Loucy (cell line): ENCODE measurements at regions not wholly inside any gene's neighbourhood (a gene's known extent, or its start where the extent isn't known, plus 50 kb on each side); places are given as distances from the start of the nearest gene placed in this dataset.
A peak's percentile ranks its signal among the peaks of the same experiment; 100 is the strongest.

ENCODE experiments used
- H2AFZ ChIP-seq: fragments of 200-600 bp; sonication (generic); 2 replicates; pipeline ENCODE4 v1.6.0; 2016; ENCODE audit warnings: antibody characterized with exemption, mild to moderate bottlenecking, low read length, moderate library complexity
- H3F3A ChIP-seq: fragments of 200-600 bp; 2 replicates; pipeline ENCODE4 v1.6.0; 2016; ENCODE audit warnings: antibody characterized with exemption, low read depth, mild to moderate bottlenecking
- H3K27me3 ChIP-seq: fragments of 200-600 bp; sonication (generic); 2 replicates; pipeline ENCODE4 v1.6.1; 2014; ENCODE audit warnings: low read length, mild to moderate bottlenecking; ENCODE audit not compliant: insufficient read depth, poor library complexity, severe bottlenecking
- H3K36me3 ChIP-seq: fragments of 200-600 bp; sonication (generic); 2 replicates; pipeline ENCODE4 v1.6.1; 2016; ENCODE audit warnings: low read length; ENCODE audit not compliant: insufficient read depth
- H3K4me1 ChIP-seq: fragments of 200-600 bp; sonication (generic); 2 replicates; pipeline ENCODE4 v1.5.1; 2014; ENCODE audit warnings: low read length, mild to moderate bottlenecking; ENCODE audit not compliant: insufficient read depth, poor library complexity, severe bottlenecking
- H3K4me2 ChIP-seq: fragments of 200-600 bp; sonication (generic); 2 replicates; pipeline ENCODE4 v1.6.0; 2014; ENCODE audit warnings: antibody characterized with exemption, low read length, low read depth, mild to moderate bottlenecking; ENCODE audit not compliant: poor library complexity, severe bottlenecking
- H3K4me3 ChIP-seq: fragments of 200-600 bp; sonication (generic); 2 replicates; pipeline ENCODE4 v1.5.1; 2014; ENCODE audit warnings: low read length, mild to moderate bottlenecking, mixed read lengths; ENCODE audit not compliant: poor library complexity, severe bottlenecking
- H3K79me2 ChIP-seq: fragments of 200-600 bp; sonication (generic); 2 replicates; pipeline ENCODE4 v1.6.1; 2014; ENCODE audit warnings: low read length; ENCODE audit not compliant: insufficient read depth
- H3K9ac ChIP-seq: fragments of 200-600 bp; sonication (generic); 2 replicates; pipeline ENCODE4 v1.6.0; 2014; ENCODE audit warnings: mild to moderate bottlenecking, low read depth, low read length, moderate library complexity; ENCODE audit not compliant: poor library complexity, severe bottlenecking
- H3K9me2 ChIP-seq: fragments of 200-600 bp; sonication (generic); replicated peaks from 2 replicates; pipeline ENCODE4 v1.6.1; 2016; ENCODE audit warnings: low read depth, low read length, mixed read lengths
- H3K9me3 ChIP-seq: fragments of 200-600 bp; sonication (generic); 2 replicates; pipeline ENCODE4 v1.6.1; 2014; ENCODE audit warnings: mild to moderate bottlenecking, antibody characterized with exemption, low read length, low read depth; ENCODE audit not compliant: insufficient read depth
- H4K20me1 ChIP-seq: fragments of 200-600 bp; sonication (generic); 2 replicates; pipeline ENCODE4 v1.6.0; 2014; ENCODE audit warnings: antibody characterized with exemption, low read length, mild to moderate bottlenecking; ENCODE audit not compliant: insufficient read depth, poor library complexity, severe bottlenecking
- EZH2phosphoT487 ChIP-seq: fragments of 200-600 bp; IDR thresholded peaks from 2 replicates; pipeline ENCODE4 v1.6.1; 2018; ENCODE audit warnings: antibody characterized with exemption, mild to moderate bottlenecking, moderate library complexity, borderline replicate concordance
- TF ChIP-seq, protein P1 (sequence below): fragments of 200-600 bp; sonication (generic); conservative IDR thresholded peaks from 2 replicates; pipeline ENCODE4 v1.5.1; 2014; ENCODE audit warnings: mild to moderate bottlenecking, antibody characterized with exemption, low read length

DNA sequence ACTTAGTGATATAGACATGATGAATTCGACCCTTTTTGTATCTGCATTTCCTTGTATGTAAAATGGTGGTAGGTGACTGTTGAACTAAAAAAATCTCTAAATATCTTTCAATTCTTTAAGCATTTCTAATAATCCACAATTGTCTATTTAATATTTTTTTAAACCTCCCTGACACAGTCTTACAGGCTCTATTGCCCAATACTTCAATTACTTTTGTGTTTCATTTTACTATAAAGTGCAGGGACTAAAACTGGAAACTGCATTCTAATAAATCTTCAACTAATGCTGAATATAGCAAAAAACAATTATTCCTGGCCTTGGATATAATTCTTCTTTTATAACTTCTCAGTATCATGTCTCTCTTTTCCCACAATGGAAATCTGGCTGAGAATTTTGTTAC lies 202.7 kb upstream of the PIK3R1 start:
- Histone ChIP-seq H3K4me2 (no peak overlapping the region), H3K27me3 (no peaks in the 10 kb centered on the region), H2AFZ (no peak overlapping the region), H3K4me1 (no peaks in the 10 kb centered on the region), H3K9ac (no peak overlapping the region), H3K79me2 (no peaks in the 10 kb centered on the region), H3F3A (no peaks in the 10 kb centered on the region), H3K9me2 (no peaks in the 10 kb centered on the region), H3K9me3 (no peaks in the 10 kb centered on the region), H3K36me3 (no peaks in the 10 kb centered on the region), H4K20me1 (no peaks in the 10 kb centered on the region), H3K4me3 (no peak overlapping the region)
- TF ChIP-seq EZH2phosphoT487, result no peak
- TF ChIP-seq, protein P1, sequence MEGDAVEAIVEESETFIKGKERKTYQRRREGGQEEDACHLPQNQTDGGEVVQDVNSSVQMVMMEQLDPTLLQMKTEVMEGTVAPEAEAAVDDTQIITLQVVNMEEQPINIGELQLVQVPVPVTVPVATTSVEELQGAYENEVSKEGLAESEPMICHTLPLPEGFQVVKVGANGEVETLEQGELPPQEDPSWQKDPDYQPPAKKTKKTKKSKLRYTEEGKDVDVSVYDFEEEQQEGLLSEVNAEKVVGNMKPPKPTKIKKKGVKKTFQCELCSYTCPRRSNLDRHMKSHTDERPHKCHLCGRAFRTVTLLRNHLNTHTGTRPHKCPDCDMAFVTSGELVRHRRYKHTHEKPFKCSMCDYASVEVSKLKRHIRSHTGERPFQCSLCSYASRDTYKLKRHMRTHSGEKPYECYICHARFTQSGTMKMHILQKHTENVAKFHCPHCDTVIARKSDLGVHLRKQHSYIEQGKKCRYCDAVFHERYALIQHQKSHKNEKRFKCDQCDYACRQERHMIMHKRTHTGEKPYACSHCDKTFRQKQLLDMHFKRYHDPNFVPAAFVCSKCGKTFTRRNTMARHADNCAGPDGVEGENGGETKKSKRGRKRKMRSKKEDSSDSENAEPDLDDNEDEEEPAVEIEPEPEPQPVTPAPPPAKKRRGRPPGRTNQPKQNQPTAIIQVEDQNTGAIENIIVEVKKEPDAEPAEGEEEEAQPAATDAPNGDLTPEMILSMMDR, result no peak

DNA sequence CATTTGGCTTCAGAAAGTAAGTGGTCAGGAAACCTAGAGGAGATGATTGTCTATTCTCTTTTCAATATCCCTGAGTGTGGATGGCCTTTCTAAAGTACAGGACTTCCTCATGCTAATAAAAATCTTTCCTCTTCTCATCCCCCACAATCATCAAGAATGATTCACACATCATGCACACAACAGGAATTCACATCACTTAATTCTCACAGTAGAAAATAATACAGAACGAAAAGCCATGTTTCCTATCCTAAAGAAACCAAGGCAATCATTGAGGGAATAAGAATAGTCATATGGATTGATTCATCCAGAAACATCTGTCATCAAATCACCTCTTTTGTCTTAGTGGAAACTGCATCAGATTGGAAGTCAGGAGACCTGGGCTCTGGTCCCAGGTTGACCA lies 203.1 kb upstream of the PIK3R1 start:
- H3K4me3 ChIP-seq, result no peak overlapping the region
- H3K9me3 ChIP-seq, result no peaks in the 10 kb centered on the region
- no peaks in the 10 kb centered on the region for H3F3A ChIP-seq
- H3K9ac ChIP-seq, result no peak overlapping the region
- H3K79me2 ChIP-seq, result no peaks in the 10 kb centered on the region
- H4K20me1 ChIP-seq, result no peaks in the 10 kb centered on the region
- no peaks in the 10 kb centered on the region for H3K4me1 ChIP-seq
- TF ChIP-seq EZH2phosphoT487, result no peak
- TF ChIP-seq, protein P1, result no peak
- H3K9me2 ChIP-seq, result no peaks in the 10 kb centered on the region
- no peaks in the 10 kb centered on the region for H3K36me3 ChIP-seq
- H3K27me3 ChIP-seq, result no peaks in the 10 kb centered on the region
- no peak overlapping the region for H3K4me2 ChIP-seq
- H2AFZ ChIP-seq, result 0 out of 2 replicates have a peak overlapping the region, but pooled peaks have one; percentile 19

DNA sequence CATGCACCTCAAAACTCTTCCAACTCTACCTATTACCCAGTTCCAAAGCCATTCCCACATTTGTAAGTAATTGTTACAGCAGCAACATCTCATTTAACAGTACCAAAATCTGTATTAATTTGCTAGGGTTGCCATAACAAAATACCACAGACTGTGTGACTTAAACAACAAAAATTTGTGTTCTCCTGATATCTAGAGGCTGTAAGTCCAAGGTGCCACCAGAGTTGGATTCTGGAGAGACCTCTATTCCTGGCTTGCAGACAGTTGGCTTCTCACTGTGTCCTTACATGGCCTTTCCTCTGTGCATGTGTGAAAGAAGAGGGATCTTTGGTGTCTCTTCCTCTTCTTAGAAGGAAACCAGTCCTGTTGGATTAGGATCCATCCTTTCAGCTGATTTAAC lies 203.8 kb upstream of the PIK3R1 start:
- Histone ChIP-seq H4K20me1 (no peaks in the 10 kb centered on the region), H3K36me3 (no peaks in the 10 kb centered on the region), H3F3A (no peaks in the 10 kb centered on the region), H3K27me3 (no peaks in the 10 kb centered on the region), H3K9me2 (no peaks in the 10 kb centered on the region), H3K79me2 (no peaks in the 10 kb centered on the region), H3K9ac (no peak overlapping the region), H3K4me3 (no peak overlapping the region), H2AFZ (no peak overlapping the region), H3K9me3 (no peaks in the 10 kb centered on the region), H3K4me2 (no peak overlapping the region), H3K4me1 (no peaks in the 10 kb centered on the region)
- no peak for TF ChIP-seq EZH2phosphoT487
- TF ChIP-seq, protein P1, result no peak
